H9 (cell line): ENCODE measurements at regions not wholly inside any gene's neighbourhood (a gene's known extent, or its start where the extent isn't known, plus 50 kb on each side); places are given as distances from the start of the nearest gene placed in this dataset.

Source experiments
- DNase-seq: peaks from one replicate; pipeline ENCODE4 v3.0.0-alpha.2; 2017
- H2AFZ ChIP-seq: one replicate; pipeline ENCODE4 v1.6.1; 2013; ENCODE audit warnings: mild to moderate bottlenecking, low read length, control low read depth, moderate library complexity
- H2AK5ac ChIP-seq: 2 replicates; pipeline ENCODE4 v1.6.1; 2013; ENCODE audit warnings: low read length, control low read depth, mixed read lengths; ENCODE audit not compliant: insufficient read length
- H2BK120ac ChIP-seq: one replicate; pipeline ENCODE4 v1.6.1; 2013; ENCODE audit warnings: low read depth, mild to moderate bottlenecking, low read length, control low read depth, inconsistent platforms; ENCODE audit not compliant: poor library complexity, severe bottlenecking
- H2BK12ac ChIP-seq: 2 replicates; pipeline ENCODE4 v1.6.1; 2013; ENCODE audit warnings: low read length, control low read depth, mixed read lengths, low read depth; ENCODE audit not compliant: insufficient read length
- H2BK15ac ChIP-seq: 2 replicates; pipeline ENCODE4 v1.6.1; 2013; ENCODE audit warnings: low read depth, low read length, control low read depth
- H2BK20ac ChIP-seq: one replicate; pipeline ENCODE4 v1.6.1; 2013; ENCODE audit warnings: low read depth, mild to moderate bottlenecking, low read length, control low read depth, inconsistent platforms; ENCODE audit not compliant: poor library complexity, severe bottlenecking
- H2BK5ac ChIP-seq: 2 replicates; pipeline ENCODE4 v1.6.1; 2013; ENCODE audit warnings: low read length, control low read depth, mixed read lengths; ENCODE audit not compliant: insufficient read length
- H3K14ac ChIP-seq: 2 replicates; pipeline ENCODE4 v1.6.1; 2013; ENCODE audit warnings: low read length, control low read depth; ENCODE audit not compliant: insufficient read depth
- H3K18ac ChIP-seq: 2 replicates; pipeline ENCODE4 v1.6.1; 2013; ENCODE audit warnings: low read depth, mild to moderate bottlenecking, mixed read lengths, low read length, control low read depth; ENCODE audit not compliant: insufficient read length
- H3K23ac ChIP-seq: 2 replicates; pipeline ENCODE4 v1.6.1; 2013; ENCODE audit warnings: low read length, control low read depth, mixed read lengths, low read depth; ENCODE audit not compliant: insufficient read length
- H3K23me2 ChIP-seq: 2 replicates; pipeline ENCODE4 v1.6.1; 2013; ENCODE audit warnings: low read depth, mild to moderate bottlenecking, mixed read lengths, low read length, control low read depth; ENCODE audit not compliant: insufficient read length, poor library complexity, severe bottlenecking
- H3K27ac ChIP-seq: 2 replicates; pipeline ENCODE4 v1.5.1; 2013; ENCODE audit warnings: low read length, control low read depth, mixed read lengths, low read depth; ENCODE audit not compliant: insufficient read length
- H3K27me3 ChIP-seq: 2 replicates; pipeline ENCODE4 v1.6.1; 2013; ENCODE audit warnings: low read length, control low read depth, inconsistent platforms; ENCODE audit not compliant: insufficient read depth
- H3K4ac ChIP-seq: 2 replicates; pipeline ENCODE4 v1.6.1; 2013; ENCODE audit warnings: low read depth, mild to moderate bottlenecking, control low read depth, inconsistent platforms, low read length, moderate library complexity
- H3K4me1 ChIP-seq: 2 replicates; pipeline ENCODE4 v1.6.1; 2013; ENCODE audit warnings: low read length, control low read depth, inconsistent platforms; ENCODE audit not compliant: insufficient read depth
- H3K4me2 ChIP-seq: 2 replicates; pipeline ENCODE4 v1.6.1; 2013; ENCODE audit warnings: low read length, control low read depth, mixed read lengths; ENCODE audit not compliant: insufficient read length, insufficient read depth
- H3K56ac ChIP-seq: 2 replicates; pipeline ENCODE4 v1.6.1; 2013; ENCODE audit warnings: low read depth, mild to moderate bottlenecking, mixed read lengths, low read length, control low read depth; ENCODE audit not compliant: insufficient read length
- H3K79me1 ChIP-seq: 2 replicates; pipeline ENCODE4 v1.6.1; 2013; ENCODE audit warnings: low read depth, mild to moderate bottlenecking, moderate library complexity, low read length, control low read depth, inconsistent platforms; ENCODE audit not compliant: insufficient read depth, poor library complexity, severe bottlenecking
- H3K79me2 ChIP-seq: 2 replicates; pipeline ENCODE4 v1.6.1; 2013; ENCODE audit warnings: low read length, control low read depth, inconsistent platforms; ENCODE audit not compliant: insufficient read depth
- H3K9ac ChIP-seq: 2 replicates; pipeline ENCODE4 v1.6.1; 2013; ENCODE audit warnings: low read length, control low read depth, mixed read lengths; ENCODE audit not compliant: insufficient read length; ENCODE audit errors: extremely low read depth
- H3K9me3 ChIP-seq: one replicate; pipeline ENCODE4 v1.6.1; 2013; ENCODE audit warnings: low read depth, low read length, inconsistent platforms; ENCODE audit not compliant: control insufficient read depth
- H3T11ph ChIP-seq: one replicate; pipeline ENCODE4 v1.6.1; 2013; ENCODE audit warnings: mild to moderate bottlenecking, low read length, control low read depth, inconsistent platforms
- H4K20me1 ChIP-seq: one replicate; pipeline ENCODE4 v1.6.1; 2013; ENCODE audit not compliant: control insufficient read depth, insufficient read length, insufficient read depth
- H4K5ac ChIP-seq: 2 replicates; pipeline ENCODE4 v1.6.1; 2013; ENCODE audit warnings: low read depth, mild to moderate bottlenecking, mixed read lengths, low read length, control low read depth; ENCODE audit not compliant: insufficient read length
- H4K8ac ChIP-seq: replicated peaks from 2 replicates; pipeline ENCODE4 v1.6.1; 2013; ENCODE audit warnings: low read length, control low read depth, mixed read lengths, low read depth; ENCODE audit not compliant: insufficient read length
- H4K91ac ChIP-seq: 2 replicates; pipeline ENCODE4 v1.6.1; 2013; ENCODE audit warnings: low read depth, mild to moderate bottlenecking, moderate library complexity, mixed read lengths, low read length, control low read depth; ENCODE audit not compliant: insufficient read length
- H3K27ac Mint-ChIP-seq, 3 experiments: 2 replicates in 2 of 3; 3 replicates in 1 of 3; pipeline ENCODE4 v1.8.0; 2020 to 2021; ENCODE audit warnings: mixed read lengths in 3 of 3, mild to moderate bottlenecking in 1 of 3, moderate library complexity in 1 of 3
- H3K27me3 Mint-ChIP-seq: 2 replicates; pipeline ENCODE4 v1.8.0; 2021; ENCODE audit warnings: low read depth, mild to moderate bottlenecking, moderate library complexity, mixed read lengths
- H3K36me3 Mint-ChIP-seq, 3 experiments: 2 replicates in 2 of 3; 3 replicates in 1 of 3; pipeline ENCODE4 v1.8.0; 2020 to 2021; ENCODE audit warnings: low read depth in 3 of 3, mixed read lengths in 3 of 3; ENCODE audit not compliant: insufficient read depth in 1 of 3
- H3K4me1 Mint-ChIP-seq, 2 experiments: 2 replicates each; pipeline ENCODE4 v1.8.0; 2020; ENCODE audit warnings: mixed read lengths in 2 of 2
- H3K4me3 Mint-ChIP-seq, 2 experiments: 2 replicates in 1 of 2; 3 replicates in 1 of 2; pipeline ENCODE4 v1.8.0; 2020 to 2021; ENCODE audit warnings: mild to moderate bottlenecking in 2 of 2, mixed read lengths in 2 of 2, moderate library complexity in 1 of 2
- H3K9me3 Mint-ChIP-seq, 2 experiments: 2 replicates in 1 of 2; 3 replicates in 1 of 2; pipeline ENCODE4 v1.8.0; 2020; ENCODE audit warnings: mild to moderate bottlenecking in 2 of 2, mixed read lengths in 2 of 2, moderate library complexity in 1 of 2
- CTCF ChIP-seq: fragments of 200-600 bp; sonication (generic); conservative IDR thresholded peaks from 3 replicates; pipeline ENCODE4 v1.8.0; 2021; ENCODE audit warnings: antibody characterized with exemption, mild to moderate bottlenecking
- WGBS: extraction: QIAGEN DNeasy Blood & Tissue Kit; methylation state at CpG from one replicate; pipeline ENCODE4 v1.1.7; 2013; ENCODE audit warnings: missing lambda C conversion rate, low lambda C conversion rate, mixed read lengths; ENCODE audit not compliant: insufficient read length; ENCODE audit errors: extremely low coverage; 5-methylcytosine and 5-hydroxymethylcytosine counted together

- no CpG with 5 or more reads among the region's 5 CpGs for WGBS
- Mint-ChIP-seq H3K36me3 (no peaks in the 10 kb centered on the region), H3K4me3 (no peak overlapping the region), H3K27ac (no peak overlapping the region), H3K27me3 (no peaks in the 10 kb centered on the region; the same call in 1 of the 2 replicates), H3K9me3 (no peaks in the 10 kb centered on the region), H3K4me1 (peaks cover 5 to 11% of the 10 kb centered on the region in 2 experiments)
- Histone ChIP-seq H4K5ac (no peak overlapping the region), H4K91ac (no peak overlapping the region), H3T11ph (no peak overlapping the region), H3K27ac (no peak overlapping the region), H3K4ac (no peak overlapping the region), H3K23me2 (no peaks in the 10 kb centered on the region), H2BK120ac (no peak overlapping the region), H3K18ac (no peak overlapping the region), H3K27me3 (no peaks in the 10 kb centered on the region), H3K9ac (no peak overlapping the region), H4K8ac (no peak overlapping the region), H2BK5ac (no peak overlapping the region), H2AK5ac (no peak overlapping the region), H2BK20ac (no peak overlapping the region), H3K14ac (no peak overlapping the region), H3K9me3 (no peaks in the 10 kb centered on the region), H3K56ac (no peak overlapping the region), H3K23ac (no peak overlapping the region), H2AFZ (no peak overlapping the region), H2BK12ac (no peak overlapping the region), H2BK15ac (no peak overlapping the region), H3K79me2 (no peaks in the 10 kb centered on the region), H3K4me2 (no peak overlapping the region), H3K79me1 (no peaks in the 10 kb centered on the region), H3K4me1 (no peaks in the 10 kb centered on the region), H4K20me1 (no peaks in the 10 kb centered on the region)
- TF ChIP-seq CTCF: no peak
- DNase-seq: no peak
Measured at GRCh38 chr6:143608906-143609305, 68.9 kb upstream of the PHACTR2 start.
